GM12891 (cell line): ENCODE measurements at regions not wholly inside any gene's neighbourhood (a gene's known extent, or its start where the extent isn't known, plus 50 kb on each side); places are given as distances from the start of the nearest gene placed in this dataset.

Source experiments
- PAX5 ChIP-seq: IDR thresholded peaks from 2 replicates; pipeline ENCODE4 v1.6.1; 2011; ENCODE audit warnings: low read length, moderate library complexity, mild to moderate bottlenecking; ENCODE audit not compliant: insufficient read depth, severe bottlenecking
- POLR2A ChIP-seq: IDR thresholded peaks from 2 replicates; pipeline ENCODE4 v1.6.1; 2011; ENCODE audit warnings: low read depth, low read length, control low read depth
- POLR2AphosphoS5 ChIP-seq: IDR thresholded peaks from 2 replicates; pipeline ENCODE4 v1.6.1; 2011; ENCODE audit warnings: low read depth, low read length, control low read depth
- POU2F2 ChIP-seq: IDR thresholded peaks from 2 replicates; pipeline ENCODE4 v1.6.1; 2011; ENCODE audit warnings: low read depth, mild to moderate bottlenecking, control low read depth, low read length, moderate library complexity
- SPI1 ChIP-seq: IDR thresholded peaks from 2 replicates; pipeline ENCODE4 v1.6.1; 2011; ENCODE audit warnings: low read depth, low read length, control low read depth
- TAF1 ChIP-seq: IDR thresholded peaks from 2 replicates; pipeline ENCODE4 v1.6.1; 2011; ENCODE audit warnings: low read depth, low read length, control low read depth

- TF ChIP-seq POLR2A (no peak), POU2F2 (no peak), POLR2AphosphoS5 (no peak), TAF1 (no peak), SPI1 (no peak), PAX5 (no peak)
Observed at GRCh38 chr10:71008150-71008549, 119.8 kb upstream of the PCBD1 start.
